Ascending aorta (tissue), 2 donors: ENCODE measurements at regions not wholly inside any gene's neighbourhood (a gene's known extent, or its start where the extent isn't known, plus 50 kb on each side); places are given as distances from the start of the nearest gene placed in this dataset.

Source experiments
- DNase-seq, 2 donors: peaks; one replicate each; pipeline ENCODE4 v3.0.0-alpha.2; 2019; ENCODE audit warnings: low spot score in 2 of 2
- H3K27ac ChIP-seq, 2 donors: fragments of 200-600 bp; sonication (generic); one replicate each; pipeline ENCODE4 v1.5.1; 2016 to 2017; ENCODE audit warnings: mild to moderate bottlenecking in 1 of 2
- H3K27me3 ChIP-seq: fragments of 200-600 bp; sonication (generic); one replicate; pipeline ENCODE4 v1.5.1; 2017
- H3K36me3 ChIP-seq, 2 donors: fragments of 200-600 bp; sonication (generic); one replicate each; pipeline ENCODE4 v1.5.1; 2016
- H3K4me1 ChIP-seq, 2 donors: fragments of 200-600 bp; sonication (generic); one replicate each; pipeline ENCODE4 v1.5.1; 2016 to 2017; ENCODE audit warnings: mild to moderate bottlenecking in 1 of 2
- H3K4me3 ChIP-seq, 2 donors: fragments of 200-600 bp; sonication (generic); one replicate each; pipeline ENCODE4 v1.5.1; 2016 to 2017; ENCODE audit warnings: mild to moderate bottlenecking in 1 of 2
- H3K9me3 ChIP-seq, 2 donors: fragments of 200-600 bp; sonication (generic); one replicate each; pipeline ENCODE4 v1.5.1; 2016
- intact Hi-C: fragments of 100-400 bp; cut with DNase I; formaldehyde crosslinking; loops from one replicate; pipeline ENCODE4 v1.15.1; 2023
- TF ChIP-seq, protein P1 (sequence below), 3 experiments: fragments of 200-600 bp in 2 of 3; fragments of 450-650 bp in 1 of 3; sonication (generic) in 2 of 3; IDR thresholded peaks; one replicate each; pipeline ENCODE4 v1.5.1; 2016 to 2019; ENCODE audit warnings: antibody characterized with exemption in 3 of 3, mild to moderate bottlenecking in 1 of 3, moderate library complexity in 1 of 3

DNA sequence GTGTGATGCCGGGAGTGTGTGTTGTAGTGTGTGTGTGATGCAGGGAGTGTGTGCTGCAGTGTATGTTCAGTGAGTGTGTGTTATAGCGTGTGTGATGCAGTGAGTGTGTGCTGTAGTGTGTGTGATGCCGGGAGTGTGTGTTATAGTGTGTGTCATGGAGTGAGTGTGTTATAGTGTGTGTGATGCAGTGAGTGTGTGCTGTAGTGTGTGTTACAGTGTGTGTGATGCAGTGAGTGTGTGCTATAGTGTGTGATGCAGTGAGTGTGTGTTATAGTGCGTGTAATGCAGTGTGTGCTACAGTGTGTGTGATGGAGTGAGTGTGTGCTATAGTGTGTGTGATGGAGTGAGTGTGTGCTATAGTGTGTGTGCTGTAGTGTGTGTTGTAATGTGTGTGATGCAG lies 182.1 kb upstream of the SOX11 start:
- TF ChIP-seq, protein P1, sequence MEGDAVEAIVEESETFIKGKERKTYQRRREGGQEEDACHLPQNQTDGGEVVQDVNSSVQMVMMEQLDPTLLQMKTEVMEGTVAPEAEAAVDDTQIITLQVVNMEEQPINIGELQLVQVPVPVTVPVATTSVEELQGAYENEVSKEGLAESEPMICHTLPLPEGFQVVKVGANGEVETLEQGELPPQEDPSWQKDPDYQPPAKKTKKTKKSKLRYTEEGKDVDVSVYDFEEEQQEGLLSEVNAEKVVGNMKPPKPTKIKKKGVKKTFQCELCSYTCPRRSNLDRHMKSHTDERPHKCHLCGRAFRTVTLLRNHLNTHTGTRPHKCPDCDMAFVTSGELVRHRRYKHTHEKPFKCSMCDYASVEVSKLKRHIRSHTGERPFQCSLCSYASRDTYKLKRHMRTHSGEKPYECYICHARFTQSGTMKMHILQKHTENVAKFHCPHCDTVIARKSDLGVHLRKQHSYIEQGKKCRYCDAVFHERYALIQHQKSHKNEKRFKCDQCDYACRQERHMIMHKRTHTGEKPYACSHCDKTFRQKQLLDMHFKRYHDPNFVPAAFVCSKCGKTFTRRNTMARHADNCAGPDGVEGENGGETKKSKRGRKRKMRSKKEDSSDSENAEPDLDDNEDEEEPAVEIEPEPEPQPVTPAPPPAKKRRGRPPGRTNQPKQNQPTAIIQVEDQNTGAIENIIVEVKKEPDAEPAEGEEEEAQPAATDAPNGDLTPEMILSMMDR (IDR thresholded peaks at IDR 0.05) = no peak
- Histone ChIP-seq H3K4me1 (no peaks in the 10 kb centered on the region), H3K9me3 (no peaks in the 10 kb centered on the region), H3K27ac (no peak overlapping the region), H3K36me3 (no peaks in the 10 kb centered on the region), H3K4me3 (no peak overlapping the region), H3K27me3 (no peaks in the 10 kb centered on the region)
- DNase-seq = no peak
- intact Hi-C loops = no loop called here

GRCh38 chr2:5515693-5516092 lies 176.5 kb upstream of the SOX11 start:
- no peak for DNase-seq
- intact Hi-C loops = no loop called here
- no peaks in the 10 kb centered on the region for H3K4me1 ChIP-seq
- no peaks in the 10 kb centered on the region for H3K36me3 ChIP-seq
- no peaks in the 10 kb centered on the region for H3K27me3 ChIP-seq
- H3K4me3 ChIP-seq = no peak overlapping the region
- H3K9me3 ChIP-seq = no peaks in the 10 kb centered on the region
- TF ChIP-seq, protein P1 (IDR thresholded peaks at IDR 0.05) = no peak
- H3K27ac ChIP-seq = no peak overlapping the region

GRCh38 chr2:5519286-5519685 lies 172.9 kb upstream of the SOX11 start:
- TF ChIP-seq, protein P1 (IDR thresholded peaks at IDR 0.05) = no peak
- intact Hi-C loops = no loop called here
- DNase-seq = no peak
- no peaks in the 10 kb centered on the region for H3K27me3 ChIP-seq
- H3K27ac ChIP-seq = no peak overlapping the region
- H3K36me3 ChIP-seq = no peaks in the 10 kb centered on the region
- no peaks in the 10 kb centered on the region for H3K9me3 ChIP-seq
- H3K4me1 ChIP-seq = no peaks in the 10 kb centered on the region
- H3K4me3 ChIP-seq = no peak overlapping the region

DNA sequence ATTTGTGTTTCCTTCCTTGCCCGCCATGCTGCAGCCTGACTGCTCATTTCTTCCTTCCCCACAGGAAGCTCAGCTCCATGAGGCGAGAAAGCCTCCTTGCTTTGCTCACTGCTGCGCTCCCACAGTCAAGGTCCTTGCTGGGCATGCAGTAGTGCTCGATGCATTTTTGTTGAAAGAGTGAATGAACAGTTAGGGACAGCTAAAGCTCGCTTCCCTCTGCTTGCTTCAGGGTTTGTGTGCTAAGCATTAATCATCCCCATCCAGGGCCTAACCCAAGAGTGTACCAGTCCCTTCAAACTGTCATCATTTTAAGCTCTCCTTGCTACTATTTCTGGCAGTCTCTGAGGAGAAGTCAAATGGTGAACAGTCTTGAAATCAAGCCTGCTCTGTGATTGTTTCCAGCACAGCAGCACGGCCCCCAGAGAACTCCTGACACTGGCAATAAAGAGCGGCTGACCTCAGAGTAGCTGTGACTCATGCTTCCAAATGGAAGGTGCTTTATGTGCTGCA lies 171.7 kb upstream of the SOX11 start:
- Histone ChIP-seq H3K36me3 (no peaks in the 10 kb centered on the region), H3K9me3 (no peaks in the 10 kb centered on the region), H3K27me3 (no peaks in the 10 kb centered on the region), H3K27ac (no peak overlapping the region), H3K4me1 (no peaks in the 10 kb centered on the region), H3K4me3 (no peak overlapping the region)
- TF ChIP-seq, protein P1 (IDR thresholded peaks at IDR 0.05) = no peak
- DNase-seq = no peak
- intact Hi-C loops = no loop called here

DNA sequence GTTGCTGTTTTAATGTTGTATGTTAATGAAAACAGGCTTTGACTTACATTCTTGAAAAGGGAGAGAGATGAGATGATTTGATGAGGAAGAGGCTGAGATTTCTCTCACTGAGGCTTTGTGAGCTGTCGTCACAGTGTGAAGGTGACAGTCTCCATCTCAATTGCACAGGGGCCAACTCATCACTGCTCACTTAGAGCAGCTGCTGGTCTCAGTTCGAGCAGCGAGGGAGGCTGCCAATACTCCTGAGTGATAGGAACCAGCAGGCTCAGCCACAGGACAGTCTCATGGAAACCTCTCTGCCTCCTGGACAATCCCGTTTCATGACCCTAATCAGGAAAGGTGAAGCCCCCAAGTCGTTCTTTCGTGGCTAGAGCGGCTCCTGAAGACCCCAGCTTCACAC lies 170.7 kb upstream of the SOX11 start:
- H3K36me3 ChIP-seq = no peaks in the 10 kb centered on the region
- no peaks in the 10 kb centered on the region for H3K9me3 ChIP-seq
- TF ChIP-seq, protein P1 (IDR thresholded peaks at IDR 0.05) = no peak
- H3K27ac ChIP-seq = no peak overlapping the region
- intact Hi-C loops = no loop called here
- no peaks in the 10 kb centered on the region for H3K4me1 ChIP-seq
- no peak for DNase-seq
- no peaks in the 10 kb centered on the region for H3K27me3 ChIP-seq
- H3K4me3 ChIP-seq = no peak overlapping the region

DNA sequence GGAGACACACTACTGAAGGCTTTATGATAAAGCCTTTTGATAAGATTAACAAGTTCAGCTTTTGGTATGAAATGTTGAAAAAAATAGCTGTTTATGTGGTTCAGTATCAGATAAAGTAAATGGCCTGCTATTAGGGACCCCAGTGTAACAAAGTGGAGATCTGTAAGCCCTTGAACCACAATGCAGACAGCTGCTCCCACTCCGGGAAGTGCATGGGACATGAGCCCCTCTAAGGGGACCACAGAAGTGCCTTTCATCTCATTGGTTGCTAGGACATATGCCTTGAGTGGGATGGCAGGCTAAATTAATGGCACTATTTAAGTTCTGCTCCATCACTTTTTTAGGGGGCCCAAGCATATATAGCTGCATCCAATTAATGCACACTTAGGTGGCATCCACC lies 167.6 kb upstream of the SOX11 start:
- Histone ChIP-seq H3K4me1 (no peaks in the 10 kb centered on the region), H3K36me3 (no peaks in the 10 kb centered on the region), H3K4me3 (no peak overlapping the region), H3K27me3 (no peaks in the 10 kb centered on the region), H3K9me3 (no peaks in the 10 kb centered on the region), H3K27ac (no peak overlapping the region)
- TF ChIP-seq, protein P1 (IDR thresholded peaks at IDR 0.05) = no peak
- no peak for DNase-seq
- intact Hi-C loops = no loop called here
